ENCODE measurements at regions not wholly inside any gene's neighbourhood (a gene's known extent, or its start where the extent isn't known, plus 50 kb on each side); places are given as distances from the start of the nearest gene placed in this dataset.

DNA sequence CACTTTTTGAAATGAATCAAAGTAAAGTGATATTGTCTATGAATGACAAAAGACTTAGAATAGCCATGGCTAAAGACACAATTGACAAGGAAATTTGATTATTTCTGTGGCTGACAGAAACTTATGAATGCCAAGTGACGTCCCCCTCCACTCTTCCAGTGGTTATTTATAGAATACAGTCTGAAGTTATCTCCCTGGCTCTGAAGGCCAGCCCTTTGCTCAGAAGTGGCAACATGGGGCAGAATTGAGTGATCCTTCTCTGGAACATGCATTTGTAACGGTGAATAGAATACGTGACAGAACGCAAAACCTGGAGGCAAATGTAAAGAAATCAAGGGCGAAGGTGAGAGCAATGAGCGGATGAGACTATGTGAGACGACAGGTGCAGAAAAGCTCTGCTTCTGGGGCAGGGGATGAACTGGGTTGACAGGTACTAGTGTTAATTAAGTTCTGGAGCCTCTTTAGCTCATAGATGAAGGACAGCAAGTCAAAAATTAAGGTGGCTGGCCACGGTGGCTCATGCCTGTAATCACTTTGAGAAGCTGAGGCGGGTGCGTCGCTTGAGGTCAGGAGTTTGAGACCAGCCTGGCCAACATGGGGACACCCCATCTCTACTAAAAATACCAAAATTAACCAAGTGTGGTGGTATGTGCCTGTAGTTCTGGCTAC lies 585.7 kb upstream of the B3GAT1 start:
- TF ChIP-seq, protein P1, sequence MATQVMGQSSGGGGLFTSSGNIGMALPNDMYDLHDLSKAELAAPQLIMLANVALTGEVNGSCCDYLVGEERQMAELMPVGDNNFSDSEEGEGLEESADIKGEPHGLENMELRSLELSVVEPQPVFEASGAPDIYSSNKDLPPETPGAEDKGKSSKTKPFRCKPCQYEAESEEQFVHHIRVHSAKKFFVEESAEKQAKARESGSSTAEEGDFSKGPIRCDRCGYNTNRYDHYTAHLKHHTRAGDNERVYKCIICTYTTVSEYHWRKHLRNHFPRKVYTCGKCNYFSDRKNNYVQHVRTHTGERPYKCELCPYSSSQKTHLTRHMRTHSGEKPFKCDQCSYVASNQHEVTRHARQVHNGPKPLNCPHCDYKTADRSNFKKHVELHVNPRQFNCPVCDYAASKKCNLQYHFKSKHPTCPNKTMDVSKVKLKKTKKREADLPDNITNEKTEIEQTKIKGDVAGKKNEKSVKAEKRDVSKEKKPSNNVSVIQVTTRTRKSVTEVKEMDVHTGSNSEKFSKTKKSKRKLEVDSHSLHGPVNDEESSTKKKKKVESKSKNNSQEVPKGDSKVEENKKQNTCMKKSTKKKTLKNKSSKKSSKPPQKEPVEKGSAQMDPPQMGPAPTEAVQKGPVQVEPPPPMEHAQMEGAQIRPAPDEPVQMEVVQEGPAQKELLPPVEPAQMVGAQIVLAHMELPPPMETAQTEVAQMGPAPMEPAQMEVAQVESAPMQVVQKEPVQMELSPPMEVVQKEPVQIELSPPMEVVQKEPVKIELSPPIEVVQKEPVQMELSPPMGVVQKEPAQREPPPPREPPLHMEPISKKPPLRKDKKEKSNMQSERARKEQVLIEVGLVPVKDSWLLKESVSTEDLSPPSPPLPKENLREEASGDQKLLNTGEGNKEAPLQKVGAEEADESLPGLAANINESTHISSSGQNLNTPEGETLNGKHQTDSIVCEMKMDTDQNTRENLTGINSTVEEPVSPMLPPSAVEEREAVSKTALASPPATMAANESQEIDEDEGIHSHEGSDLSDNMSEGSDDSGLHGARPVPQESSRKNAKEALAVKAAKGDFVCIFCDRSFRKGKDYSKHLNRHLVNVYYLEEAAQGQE (IDR thresholded peaks at IDR 0.05; ENCODE audit: insufficient read depth in 1 of 2, low read depth in 2 of 2, low read length in 1 of 2), result no peak
- TF ChIP-seq, protein P2, sequence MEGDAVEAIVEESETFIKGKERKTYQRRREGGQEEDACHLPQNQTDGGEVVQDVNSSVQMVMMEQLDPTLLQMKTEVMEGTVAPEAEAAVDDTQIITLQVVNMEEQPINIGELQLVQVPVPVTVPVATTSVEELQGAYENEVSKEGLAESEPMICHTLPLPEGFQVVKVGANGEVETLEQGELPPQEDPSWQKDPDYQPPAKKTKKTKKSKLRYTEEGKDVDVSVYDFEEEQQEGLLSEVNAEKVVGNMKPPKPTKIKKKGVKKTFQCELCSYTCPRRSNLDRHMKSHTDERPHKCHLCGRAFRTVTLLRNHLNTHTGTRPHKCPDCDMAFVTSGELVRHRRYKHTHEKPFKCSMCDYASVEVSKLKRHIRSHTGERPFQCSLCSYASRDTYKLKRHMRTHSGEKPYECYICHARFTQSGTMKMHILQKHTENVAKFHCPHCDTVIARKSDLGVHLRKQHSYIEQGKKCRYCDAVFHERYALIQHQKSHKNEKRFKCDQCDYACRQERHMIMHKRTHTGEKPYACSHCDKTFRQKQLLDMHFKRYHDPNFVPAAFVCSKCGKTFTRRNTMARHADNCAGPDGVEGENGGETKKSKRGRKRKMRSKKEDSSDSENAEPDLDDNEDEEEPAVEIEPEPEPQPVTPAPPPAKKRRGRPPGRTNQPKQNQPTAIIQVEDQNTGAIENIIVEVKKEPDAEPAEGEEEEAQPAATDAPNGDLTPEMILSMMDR (IDR thresholded peaks at IDR 0.05), result no peak
- TF ChIP-seq POLR2AphosphoS5 (IDR thresholded peaks at IDR 0.05; ENCODE audit: low read depth, low read length), result no peak
- no peak for TF ChIP-seq TCF7L2 (IDR thresholded peaks at IDR 0.05; ENCODE audit: low read depth, low read length)

All from Panc1 (cell line).